ENCODE measurements at regions not wholly inside any gene's neighbourhood (a gene's known extent, or its start where the extent isn't known, plus 50 kb on each side); places are given as distances from the start of the nearest gene placed in this dataset.
"Not testable (repeated sequence)": the region's sequence is repeated elsewhere in the genome, so short reads cannot be mapped to it uniquely, and the experiment has no call there.

DNA sequence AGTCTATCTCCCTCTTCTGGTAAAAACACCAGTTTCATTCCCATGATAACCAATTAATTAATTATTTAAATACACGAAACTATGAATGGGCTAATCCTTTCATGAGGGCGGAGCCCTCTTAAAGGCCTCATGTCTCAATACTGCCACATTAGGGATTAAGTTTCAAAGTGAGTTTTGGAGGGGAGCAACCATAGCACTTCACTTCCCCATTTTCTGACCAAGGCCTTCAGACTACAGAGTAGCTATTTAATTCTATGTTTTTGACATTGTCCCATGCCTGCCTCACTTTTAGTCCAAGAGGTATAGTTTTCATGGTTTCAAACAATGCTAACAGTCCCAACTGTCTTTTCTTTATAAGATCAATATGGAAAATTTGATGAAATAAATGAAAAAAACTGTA is 618.6 kb downstream of the ZWINT start:
- DNase-seq: no peak

DNA sequence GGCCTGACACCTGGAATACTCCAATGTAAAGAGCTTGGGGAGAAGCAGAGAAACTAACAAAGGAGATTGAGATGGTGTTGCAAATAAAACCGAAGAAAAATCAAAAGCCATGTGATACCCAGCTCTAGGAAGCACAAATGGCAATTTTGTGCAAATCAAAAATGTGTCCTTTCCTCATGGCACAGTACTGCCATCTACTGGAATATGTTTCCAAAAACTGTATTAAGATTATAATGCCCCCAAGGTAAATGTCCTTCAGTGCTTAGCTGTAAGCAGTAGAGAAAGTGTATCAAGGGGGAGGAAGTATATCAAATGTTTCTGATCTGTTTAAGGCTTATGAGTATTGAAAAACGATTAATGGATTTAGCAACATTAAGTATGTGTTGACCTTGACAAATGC is 620.3 kb downstream of the ZWINT start:
- peak; percentile 1 for DNase-seq

DNA sequence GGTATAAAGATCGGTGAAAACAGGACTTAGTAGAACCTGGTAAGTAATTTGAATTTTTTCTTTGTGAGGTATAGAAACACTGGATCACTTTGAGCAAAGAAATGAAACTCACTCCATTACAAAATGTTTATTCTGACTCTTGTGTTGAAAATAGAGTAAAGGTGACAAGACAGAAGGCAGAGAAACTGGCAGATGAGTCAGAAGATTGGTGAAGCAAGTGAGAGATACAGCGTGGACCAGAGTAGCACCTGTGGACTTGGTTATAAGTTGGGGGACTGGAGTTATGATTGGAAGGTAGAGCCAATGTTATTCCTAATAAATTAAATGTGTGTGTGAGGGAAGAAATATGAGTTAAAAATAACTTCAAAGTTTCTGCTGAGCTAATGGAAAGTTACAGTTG is 620.9 kb downstream of the ZWINT start:
- no peak for DNase-seq

DNA sequence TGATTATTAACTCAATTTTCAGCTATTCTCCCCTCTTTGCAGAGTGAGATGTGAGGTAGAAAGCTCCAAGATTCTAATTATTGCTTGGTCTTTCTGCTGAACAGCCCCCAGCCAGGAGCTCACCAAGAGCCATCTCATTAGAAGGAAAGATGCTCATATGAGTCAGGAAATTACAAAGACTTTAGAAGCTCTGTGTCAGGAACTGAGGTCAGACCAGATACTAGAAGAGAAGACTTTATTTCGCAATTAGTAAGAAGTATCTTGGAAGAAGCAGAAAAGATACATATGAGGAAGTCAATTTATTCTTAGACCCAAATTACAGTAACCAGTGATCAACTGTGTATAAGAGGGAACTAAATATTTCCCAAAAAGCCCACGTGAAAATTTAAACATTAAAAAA is 626.9 kb downstream of the ZWINT start:
- no peak for DNase-seq

DNA sequence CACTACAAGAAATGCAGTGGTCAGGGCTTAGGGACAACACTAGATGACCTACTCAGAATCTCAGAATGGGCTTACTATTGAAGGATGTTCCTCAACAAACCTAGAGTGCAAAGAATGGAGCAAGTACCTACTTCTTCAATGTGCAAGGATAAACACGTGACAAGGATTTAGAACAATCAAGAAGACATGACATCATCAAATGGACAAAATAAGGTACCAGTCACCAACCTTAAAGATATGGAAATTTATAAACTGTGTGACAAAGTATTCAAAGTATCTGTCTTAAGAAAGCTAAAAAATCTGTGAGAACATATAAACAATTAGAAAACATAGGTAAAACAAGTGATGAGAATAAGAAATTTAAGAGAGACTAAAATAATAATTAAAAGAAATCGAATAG is 656.1 kb downstream of the ZWINT start:
- DNase-seq: no peak

DNA sequence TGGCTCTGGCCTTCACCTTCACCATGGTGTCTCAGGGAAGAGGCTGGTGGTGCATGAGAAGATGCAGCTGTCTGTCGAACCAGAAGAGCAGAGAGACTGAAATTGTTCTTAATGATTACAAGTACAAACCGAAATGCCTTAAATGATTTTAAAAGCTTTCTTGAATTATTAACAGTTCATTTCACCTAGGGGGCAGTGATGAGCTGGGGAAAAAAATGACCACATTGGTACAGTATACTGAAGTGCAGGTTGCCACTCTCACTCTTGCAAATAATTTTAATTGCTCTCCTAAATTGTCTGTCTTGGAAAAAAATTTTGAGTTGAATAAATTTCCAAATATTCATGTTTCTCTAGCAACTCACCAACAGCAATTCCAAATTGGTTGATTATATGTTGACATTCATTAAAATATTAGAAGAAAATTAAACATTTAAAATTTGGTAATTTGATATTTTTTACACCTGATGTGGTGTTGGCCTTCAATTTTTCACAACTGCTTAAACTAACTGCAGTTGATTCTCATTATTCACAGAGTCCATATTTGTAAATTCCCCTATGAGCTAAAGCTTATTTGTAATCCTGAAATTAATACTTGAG is 692.6 kb downstream of the ZWINT start:
- no peak for DNase-seq

DNA sequence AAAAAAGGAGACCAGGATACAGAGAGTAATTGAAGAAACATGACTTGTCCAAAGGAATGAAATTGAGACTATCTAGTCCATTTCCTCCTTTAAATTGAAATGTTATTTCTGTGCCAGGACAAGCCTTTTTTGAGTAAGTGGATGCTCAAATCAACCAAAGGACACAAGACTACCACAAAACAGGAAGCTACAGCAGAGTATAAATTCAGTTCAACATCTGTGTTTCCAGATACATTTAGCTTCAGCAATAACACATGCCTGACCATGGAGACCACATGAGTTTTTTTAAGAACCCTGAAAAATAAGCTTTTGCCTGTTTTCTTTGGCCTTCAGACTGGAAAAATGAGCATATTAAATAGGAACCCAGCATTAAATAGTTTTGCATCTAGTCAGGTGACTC is 707.5 kb downstream of the ZWINT start:
- no peak for DNase-seq

DNA sequence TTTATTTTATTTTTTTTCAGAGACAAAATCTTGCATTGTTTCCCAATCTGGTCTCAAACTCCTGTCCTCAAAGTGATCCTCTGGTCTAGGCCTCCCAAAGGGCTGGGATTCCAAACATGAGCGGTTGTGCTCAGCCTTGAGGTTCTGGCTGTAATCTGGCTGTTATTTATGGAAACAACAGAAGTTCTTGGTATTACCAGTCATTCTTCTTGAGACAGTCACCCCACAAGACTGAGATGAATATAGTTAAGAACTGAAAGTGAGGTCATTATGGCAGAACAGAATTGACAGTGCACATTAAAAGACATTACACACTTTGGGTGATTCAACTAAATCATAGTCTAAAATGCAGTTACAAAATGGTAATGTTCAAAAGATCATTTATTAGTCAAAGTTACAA is 719.5 kb downstream of the ZWINT start:
- DNase-seq: no peak

DNA sequence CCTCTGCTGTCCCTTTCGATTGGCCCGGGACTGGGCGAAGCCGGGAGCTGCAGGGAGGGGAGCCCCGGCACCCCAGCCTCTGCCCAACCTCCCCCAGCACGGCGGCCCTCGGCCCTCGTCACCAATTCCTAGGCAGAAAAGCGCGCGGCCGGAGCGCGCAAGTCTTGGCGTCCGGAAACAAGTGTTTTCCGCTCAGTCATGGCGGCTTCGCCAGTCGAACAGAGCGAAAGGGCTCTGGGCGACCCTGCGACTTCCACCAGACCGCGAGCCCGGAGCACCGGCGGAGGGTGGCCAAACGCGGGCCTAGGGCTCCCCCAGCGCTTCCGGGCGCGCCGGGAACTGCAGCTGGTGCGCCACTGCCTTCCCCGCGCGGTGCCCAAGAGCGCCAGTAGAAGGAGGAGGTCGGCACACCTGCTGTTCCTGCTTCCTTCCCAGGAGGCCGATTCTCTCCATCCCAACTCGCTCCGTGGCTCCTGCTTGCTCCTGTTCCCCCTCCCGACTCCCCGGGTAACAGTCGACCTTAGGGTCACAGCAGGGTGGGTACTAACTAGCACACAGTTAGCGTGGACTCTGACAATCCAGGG is 729.9 kb downstream of the ZWINT start:
- peak; percentile 23 for DNase-seq

DNA sequence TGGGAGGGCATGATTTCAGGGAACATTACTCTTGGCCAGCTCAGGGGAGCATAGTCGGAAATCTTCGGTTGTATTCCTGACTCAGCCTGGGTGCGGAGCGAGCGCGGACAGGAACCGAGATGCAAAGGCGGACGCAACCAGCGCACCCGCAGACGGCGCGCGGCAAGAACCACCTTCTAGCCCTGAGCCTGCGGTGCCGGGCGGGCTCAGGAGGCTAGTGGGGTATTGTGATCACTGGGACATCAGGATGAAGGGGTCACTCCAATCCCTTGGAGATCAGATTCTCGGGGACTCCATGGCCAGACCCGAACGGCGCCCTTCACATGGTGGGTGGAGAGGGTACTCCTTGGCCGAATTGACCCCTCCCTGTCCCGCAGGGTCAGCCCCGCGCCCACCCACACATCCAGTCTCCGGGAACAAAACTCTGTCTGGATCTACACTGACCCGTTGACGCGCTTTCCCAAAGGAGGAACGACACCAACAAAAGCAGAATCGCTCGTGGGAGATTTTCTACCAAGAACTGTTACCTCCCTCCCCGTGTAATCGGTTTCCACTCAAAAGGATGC is 730.5 kb downstream of the ZWINT start:
- DNase-seq: no peak

DNA sequence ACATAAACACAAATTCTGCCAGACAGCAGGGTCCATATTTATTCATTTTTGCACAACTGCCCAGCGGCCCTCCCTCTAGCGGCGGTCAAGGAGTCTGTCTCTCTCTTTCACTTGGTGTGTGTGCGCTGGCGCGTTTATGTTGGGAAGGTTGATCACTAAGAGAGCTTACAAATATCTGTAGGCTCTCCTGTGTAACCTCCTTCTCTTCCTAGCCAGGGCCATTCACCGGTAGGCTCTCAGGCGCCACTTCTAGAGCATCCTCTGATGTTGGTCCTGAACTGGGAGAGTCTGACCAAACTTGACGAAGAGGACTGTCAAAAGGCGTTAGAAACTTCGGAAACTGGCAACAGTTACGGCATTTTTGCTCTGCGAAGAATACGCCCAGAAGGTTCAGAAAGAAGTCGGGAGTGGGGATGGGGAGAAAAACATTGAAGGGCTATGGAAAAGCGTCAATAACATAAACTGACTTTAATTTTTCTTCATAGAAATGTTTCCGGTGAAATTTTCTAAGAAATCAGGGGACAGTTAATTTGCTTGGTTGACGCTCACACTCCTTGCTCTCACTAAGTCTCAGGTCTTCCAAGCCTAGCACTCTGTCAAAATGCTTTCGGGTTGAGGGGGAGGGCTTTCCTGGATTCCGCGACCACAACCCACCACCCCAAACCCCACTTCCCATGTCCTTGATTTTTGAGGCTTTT is 731.1 kb downstream of the ZWINT start:
- DNase-seq: peak; percentile 31

DNA sequence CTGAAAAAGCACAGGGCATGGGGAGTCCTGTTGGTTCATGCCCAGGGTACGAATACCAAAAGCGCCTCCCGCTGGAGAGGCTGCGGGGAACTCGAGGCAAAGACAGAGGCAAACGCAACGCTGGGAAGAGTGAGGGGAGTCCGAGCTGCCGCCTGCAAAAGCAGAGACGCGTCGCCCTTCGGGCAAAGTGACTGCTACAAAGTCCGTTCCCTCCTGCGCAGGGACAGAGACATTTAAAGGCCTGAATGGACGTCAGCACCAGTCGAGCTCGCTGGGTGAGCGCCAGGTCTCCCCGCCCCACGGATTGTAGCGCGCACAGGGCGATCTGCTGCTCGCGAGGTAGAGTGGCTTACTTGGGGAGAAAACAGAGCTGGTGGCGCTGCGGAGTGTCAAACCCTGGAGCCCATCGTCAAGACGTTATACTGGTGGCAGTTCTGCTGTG is 732.8 kb downstream of the ZWINT start:
- no peak for DNase-seq

DNA sequence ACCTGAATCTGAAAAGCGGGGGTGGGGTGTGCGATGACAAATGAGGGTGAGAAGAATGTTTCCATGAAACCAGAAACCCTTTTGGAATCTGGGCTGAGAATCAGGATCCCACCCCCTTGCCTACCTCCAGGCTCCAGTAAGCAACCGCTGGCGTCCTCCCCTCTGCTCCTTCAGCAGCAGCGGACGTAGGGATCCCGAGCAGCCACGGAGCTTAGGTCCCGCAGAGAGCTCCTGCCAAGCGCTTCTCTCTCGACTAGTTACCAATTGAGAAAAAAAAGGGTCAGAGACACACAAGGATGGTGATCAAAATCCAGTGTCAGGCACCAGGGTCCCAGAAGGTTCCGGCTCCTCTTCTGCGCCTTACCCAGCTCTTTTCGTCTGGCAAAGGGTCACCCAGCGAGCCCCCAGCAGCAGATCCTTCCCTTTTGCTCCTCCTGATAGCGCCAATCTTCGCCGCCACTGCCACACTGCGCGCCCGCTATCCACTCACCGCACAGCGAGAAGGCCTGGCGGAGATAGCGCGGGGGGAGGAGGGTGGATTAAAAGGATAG is 733.5 kb downstream of the ZWINT start:
- no peak for DNase-seq

DNA sequence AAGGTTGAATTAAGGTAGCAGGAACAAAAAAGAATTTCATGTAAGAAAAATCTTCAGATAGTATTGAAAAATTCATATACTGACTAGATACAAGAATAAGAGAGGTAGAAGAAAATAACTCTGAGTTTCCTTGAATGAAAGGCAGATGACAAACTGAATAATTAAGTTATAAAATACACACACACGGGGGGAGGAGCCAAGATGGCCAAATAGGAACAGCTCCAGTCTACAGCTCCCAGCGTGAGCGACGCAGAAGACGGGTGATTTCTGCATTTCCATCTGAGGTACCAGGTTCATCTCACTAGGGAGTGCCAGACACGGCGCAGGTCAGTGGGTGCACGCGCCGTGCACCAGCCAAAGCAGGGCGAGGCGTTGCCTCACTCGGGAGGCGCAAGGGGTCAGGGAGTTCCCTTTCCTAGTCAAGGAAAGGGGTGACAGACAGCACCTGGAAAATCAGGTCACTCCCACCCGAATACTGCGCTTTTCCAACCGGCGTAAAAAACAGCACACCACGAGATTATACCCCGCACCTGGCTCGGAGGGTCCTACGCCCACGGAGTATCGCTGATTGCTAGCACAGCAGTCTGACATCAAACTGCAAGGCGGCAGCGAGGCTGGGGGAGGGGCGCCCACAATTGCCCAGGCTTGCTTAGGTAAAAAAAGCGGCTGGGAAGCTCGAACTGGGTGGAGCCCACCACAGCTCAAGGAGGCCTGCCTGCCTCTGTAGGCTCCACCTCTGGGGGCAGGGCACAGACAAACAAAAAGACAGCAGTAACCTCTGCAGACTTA is 759.2 kb downstream of the ZWINT start:
- not testable (repeated sequence) for DNase-seq

DNA sequence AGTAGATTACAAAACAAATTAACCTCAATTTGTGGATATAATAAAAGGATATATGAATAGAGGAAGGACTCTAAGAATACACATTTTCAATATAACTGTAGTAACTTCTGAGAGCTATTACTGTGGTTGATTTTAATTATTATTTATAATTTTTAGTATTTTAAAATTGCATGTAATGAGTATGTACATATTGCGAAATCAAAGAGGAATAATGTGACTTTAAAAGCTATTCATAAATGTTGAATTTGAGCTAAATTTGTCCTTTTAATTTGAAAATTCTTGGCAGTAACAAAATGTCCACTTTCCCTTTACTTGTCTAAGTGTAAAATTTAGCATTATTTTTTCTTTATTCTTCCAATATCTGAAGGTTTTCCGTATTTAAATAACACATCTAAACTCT is 750.6 kb upstream of the PCDH15 start:
- no peak for DNase-seq

DNA sequence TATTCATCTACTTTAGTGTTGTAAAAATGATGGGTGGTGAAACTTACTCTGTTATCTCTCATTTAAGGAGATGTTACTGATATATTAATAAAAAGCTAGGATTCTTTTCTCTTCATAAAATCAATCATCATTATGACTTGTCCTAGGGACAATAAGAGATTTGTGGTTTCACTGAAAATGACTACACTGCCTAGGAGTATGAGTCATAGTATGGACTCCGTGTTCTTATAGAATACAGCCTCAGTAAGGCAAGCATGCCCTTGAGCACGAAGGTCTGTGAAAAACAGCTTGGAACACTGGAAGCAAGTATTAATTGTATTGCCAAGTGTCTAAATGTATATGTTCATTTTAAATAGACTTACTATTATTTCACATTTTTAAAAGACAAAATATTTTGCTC is 749.2 kb upstream of the PCDH15 start:
- peak; percentile 43 for DNase-seq

DNA sequence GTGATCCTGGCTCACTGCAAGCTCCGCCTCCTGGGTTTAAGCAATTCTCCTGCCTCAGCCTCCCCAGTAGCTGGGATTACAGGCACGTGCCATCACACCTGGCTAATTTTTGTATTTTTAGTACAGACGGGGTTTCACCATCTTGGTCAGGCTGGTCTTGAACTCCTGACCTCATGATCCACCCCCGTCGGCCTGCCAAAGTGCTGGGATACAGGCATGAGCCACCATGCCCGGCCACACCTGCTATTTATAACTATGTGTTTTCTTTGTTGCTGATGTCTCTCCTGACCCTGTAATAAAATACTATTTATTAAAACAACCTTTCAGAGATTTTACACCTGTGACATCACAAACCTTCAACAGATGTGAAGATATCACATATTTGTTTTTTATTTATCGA is 736.5 kb upstream of the PCDH15 start:
- not testable (repeated sequence) for DNase-seq

DNA sequence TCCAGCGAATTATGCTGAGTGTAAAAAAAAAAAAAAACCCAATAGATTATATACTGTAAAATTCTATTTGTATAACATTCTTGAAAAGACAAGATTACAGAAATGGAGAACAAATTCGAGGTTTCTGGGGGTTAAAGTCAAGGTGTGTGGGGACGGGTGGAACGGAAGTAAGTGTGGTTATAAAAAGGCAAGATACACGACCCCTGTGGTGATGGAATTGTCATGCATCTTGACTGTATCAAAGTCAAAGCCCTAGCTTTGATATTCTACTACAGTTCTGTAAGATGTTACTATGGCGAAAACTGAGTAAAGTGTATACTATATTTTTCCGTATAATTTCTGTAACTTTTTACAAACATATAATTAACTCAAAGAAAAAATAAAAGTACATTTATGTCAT is 718.2 kb upstream of the PCDH15 start:
- no peak for DNase-seq

DNA sequence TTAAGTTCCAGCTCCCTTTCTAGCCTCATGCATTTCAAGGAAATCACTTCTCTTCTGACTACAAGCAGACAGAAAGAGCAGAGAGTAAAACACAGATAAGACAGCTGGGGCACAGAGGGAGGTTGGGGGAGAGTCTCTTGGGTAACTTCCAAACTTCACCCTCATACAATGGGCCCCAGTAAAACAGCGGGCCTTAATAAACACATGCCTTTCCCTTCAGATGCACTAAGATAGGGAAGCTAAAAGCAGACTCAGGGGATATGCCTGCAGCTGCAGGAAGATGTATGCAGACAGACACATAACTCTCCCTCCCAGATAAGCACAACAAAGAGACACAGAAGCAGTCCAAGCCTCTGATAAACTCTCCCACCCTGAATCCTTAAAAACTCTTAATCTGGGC is 717.4 kb upstream of the PCDH15 start:
- not testable (repeated sequence) for DNase-seq

DNA sequence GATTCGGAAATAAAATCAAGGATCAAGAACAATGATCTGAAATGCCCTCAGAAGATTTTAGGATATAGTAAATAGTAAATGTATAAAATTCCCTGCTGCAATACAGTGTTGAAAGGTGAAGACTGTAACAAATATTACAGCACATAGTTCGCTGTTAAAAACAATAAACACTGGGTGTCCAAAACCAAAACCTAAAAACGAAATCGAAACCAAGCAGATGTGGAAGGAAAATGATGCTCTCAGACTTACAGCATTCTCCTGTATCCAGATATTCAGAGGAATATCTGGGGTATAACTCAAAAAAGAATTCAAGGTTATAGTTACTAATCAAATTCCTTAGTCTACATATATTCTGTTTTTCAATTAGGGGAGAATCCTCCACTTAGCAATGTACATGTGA is 708.1 kb upstream of the PCDH15 start:
- no peak for DNase-seq

DNA sequence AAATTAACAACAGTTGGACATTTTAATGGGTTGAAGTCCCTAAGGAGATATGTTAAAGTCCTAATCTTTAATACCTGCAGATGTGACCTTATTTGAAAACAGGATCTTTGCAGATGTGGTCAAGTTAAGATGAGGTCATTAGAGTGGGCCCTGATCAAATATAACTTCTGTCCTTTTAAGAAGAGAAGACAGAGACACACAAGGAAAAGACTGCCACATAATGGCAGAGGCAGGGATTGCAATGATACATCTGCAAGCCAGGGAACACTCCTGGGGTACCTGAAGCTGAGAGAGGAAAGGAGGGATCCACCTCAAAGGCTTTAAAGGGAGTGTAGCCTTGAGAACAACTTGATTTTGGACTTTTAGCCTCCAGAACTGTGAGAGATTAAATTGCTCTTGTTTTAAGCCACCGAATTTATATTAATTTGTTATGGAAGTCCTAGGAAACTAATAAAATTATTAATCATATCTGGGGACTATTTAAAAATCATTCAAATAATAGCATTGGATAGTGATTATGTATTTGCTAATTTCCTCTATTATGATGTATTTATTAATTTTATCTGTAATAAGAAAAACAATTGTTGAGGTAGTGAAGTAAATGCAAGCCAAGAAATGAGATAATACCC is 700.0 kb upstream of the PCDH15 start:
- peak; percentile 28 for DNase-seq

DNA sequence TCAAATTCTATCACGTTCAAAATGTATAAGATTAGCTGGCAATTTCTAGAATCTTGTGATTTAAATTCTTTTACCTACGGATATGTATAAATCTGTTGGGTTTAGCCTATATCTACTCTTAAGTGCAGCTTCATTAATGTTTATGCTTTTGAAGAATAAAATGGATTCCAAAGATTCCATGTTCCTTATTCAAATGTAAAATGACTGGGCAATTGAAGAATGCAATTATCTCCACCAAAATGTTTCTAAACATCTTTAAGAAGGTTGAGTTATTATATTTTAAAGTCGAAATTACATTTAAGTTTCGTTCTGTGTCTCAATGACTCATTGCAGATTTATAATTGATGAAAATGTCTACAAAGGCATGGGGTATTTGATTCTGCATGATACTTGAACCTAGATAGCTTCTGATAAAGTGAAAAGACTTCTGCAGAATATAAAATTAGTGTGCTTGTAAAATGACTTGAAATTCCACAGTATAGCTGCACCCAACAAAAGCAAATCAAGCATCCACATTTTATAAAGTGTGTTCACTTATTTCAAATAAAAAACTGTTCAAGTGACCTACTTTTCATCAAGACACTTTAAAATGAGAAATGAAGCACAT is 697.0 kb upstream of the PCDH15 start:
- no peak for DNase-seq
